H1 (cell line): ENCODE measurements at regions not wholly inside any gene's neighbourhood (a gene's known extent, or its start where the extent isn't known, plus 50 kb on each side); places are given as distances from the start of the nearest gene placed in this dataset.

Source experiments
- POLR2A ChIP-seq, 2 experiments: IDR thresholded peaks; 1 replicate in 1 of 2; 2 replicates in 1 of 2; pipeline ENCODE4 v1.6.1; 2011; ENCODE audit warnings: low read depth in 2 of 2, low read length in 2 of 2, mild to moderate bottlenecking in 2 of 2; ENCODE audit errors: control extremely low read depth in 1 of 2
- TF ChIP-seq, protein P1 (sequence below), 3 experiments: IDR thresholded peaks; 1 replicate in 2 of 3; 2 replicates in 1 of 3; pipeline versions ENCODE4 v1.5.1 to v1.6.1; 2011; ENCODE audit warnings: low read length in 3 of 3, mild to moderate bottlenecking in 3 of 3, inconsistent platforms in 2 of 3, low read depth in 1 of 3, moderate library complexity in 1 of 3; ENCODE audit not compliant: insufficient read depth in 1 of 3; ENCODE audit errors: control extremely low read depth in 1 of 3

DNA sequence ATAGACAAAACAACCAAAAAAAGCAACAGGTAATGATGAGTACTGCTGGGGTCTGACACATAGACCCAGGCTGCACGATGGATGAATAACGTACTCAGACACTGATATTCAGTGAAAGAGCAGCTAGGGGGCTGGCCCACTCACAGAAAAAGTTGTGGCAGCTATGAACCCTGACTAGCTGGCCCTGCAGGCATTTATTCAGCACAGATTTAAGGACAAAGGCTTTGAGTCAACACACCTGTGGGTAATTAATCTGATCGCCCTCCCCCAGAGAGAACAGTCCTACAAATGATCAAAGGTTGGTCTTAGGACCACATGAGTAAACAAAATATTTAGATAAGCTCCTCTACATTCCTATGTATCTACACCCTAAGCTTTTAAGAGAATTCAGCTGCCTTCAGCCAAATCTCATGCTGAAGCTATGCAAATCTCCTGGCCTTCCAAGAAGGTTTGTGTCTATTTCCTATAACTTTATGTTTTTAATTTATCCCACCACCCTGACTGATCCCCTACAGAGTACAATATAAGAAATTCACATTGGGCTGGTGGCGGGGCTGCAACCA, 81.7 kb upstream of the NXT1 start:
- no peak for TF ChIP-seq POLR2A (IDR thresholded peaks at IDR 0.05; ENCODE audit: control extremely low read depth in 1 of 2, low read depth in 2 of 2, low read length in 2 of 2)
- TF ChIP-seq, protein P1, sequence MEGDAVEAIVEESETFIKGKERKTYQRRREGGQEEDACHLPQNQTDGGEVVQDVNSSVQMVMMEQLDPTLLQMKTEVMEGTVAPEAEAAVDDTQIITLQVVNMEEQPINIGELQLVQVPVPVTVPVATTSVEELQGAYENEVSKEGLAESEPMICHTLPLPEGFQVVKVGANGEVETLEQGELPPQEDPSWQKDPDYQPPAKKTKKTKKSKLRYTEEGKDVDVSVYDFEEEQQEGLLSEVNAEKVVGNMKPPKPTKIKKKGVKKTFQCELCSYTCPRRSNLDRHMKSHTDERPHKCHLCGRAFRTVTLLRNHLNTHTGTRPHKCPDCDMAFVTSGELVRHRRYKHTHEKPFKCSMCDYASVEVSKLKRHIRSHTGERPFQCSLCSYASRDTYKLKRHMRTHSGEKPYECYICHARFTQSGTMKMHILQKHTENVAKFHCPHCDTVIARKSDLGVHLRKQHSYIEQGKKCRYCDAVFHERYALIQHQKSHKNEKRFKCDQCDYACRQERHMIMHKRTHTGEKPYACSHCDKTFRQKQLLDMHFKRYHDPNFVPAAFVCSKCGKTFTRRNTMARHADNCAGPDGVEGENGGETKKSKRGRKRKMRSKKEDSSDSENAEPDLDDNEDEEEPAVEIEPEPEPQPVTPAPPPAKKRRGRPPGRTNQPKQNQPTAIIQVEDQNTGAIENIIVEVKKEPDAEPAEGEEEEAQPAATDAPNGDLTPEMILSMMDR (IDR thresholded peaks at IDR 0.05; ENCODE audit: control extremely low read depth in 1 of 3, insufficient read depth in 1 of 3, low read depth in 1 of 3, low read length in 3 of 3) = no peak
